ENCODE measurements at regions not wholly inside any gene's neighbourhood (a gene's known extent, or its start where the extent isn't known, plus 50 kb on each side); places are given as distances from the start of the nearest gene placed in this dataset.
"Not testable (repeated sequence)": the region's sequence is repeated elsewhere in the genome, so short reads cannot be mapped to it uniquely, and the experiment has no call there.

GRCh38 chr22:45061332-45061731, 51.5 kb upstream of the PHF21B start:
- DNase-seq (ENCODE audit: low spot score): no peak

- DNase-seq (ENCODE audit: low spot score): no peak
Observed at GRCh38 chr22:45064313-45065278, 54.8 kb upstream of the PHF21B start.

GRCh38 chr22:45065726-45066125, 55.9 kb upstream of the PHF21B start:
- no peak for DNase-seq (ENCODE audit: low spot score)

GRCh38 chr22:45067731-45068130, 57.9 kb upstream of the PHF21B start:
- DNase-seq (ENCODE audit: low spot score): no peak

DNA sequence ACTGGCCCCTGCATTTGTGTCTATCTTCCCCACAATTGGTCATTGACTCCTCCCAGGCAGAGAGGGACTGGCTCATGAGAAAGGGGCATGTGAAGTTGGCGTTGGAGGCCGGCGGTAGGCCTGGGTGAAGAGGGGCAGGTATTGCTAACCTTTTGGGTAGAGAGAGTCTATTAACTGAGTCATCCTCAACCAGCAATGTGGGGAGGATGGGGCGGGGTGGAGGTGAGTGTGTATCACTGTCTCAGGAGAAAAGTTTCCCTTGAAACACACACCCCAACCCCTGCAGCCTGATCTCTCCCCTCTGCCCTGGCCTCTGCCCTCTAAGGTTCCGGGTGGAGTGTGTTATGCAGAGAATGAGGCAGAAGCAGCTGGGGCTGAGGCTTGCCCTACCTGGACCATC, 60.1 kb upstream of the PHF21B start:
- DNase-seq (ENCODE audit: low spot score): no peak

DNA sequence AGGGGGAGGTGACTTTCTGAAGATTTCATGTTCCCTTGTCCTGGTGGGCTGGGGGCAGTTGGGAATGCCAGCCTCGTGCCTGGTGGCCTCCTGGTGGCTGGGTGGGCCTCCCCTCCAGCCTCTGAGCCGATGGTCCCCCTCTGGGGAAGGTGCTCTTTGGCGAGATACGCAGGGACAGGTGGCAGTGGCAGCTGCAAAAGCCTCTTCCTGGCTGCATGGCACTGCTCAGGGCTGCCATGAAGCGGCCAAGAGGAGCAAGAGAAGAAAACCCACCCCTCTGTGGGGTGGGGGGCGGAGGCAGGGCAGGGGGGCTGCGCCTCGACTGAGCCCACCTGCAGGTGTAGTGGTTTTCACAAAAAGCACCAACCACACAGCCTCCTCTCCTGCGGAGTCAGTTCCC, 61.8 kb upstream of the PHF21B start:
- DNase-seq (ENCODE audit: low spot score): no peak

DNA sequence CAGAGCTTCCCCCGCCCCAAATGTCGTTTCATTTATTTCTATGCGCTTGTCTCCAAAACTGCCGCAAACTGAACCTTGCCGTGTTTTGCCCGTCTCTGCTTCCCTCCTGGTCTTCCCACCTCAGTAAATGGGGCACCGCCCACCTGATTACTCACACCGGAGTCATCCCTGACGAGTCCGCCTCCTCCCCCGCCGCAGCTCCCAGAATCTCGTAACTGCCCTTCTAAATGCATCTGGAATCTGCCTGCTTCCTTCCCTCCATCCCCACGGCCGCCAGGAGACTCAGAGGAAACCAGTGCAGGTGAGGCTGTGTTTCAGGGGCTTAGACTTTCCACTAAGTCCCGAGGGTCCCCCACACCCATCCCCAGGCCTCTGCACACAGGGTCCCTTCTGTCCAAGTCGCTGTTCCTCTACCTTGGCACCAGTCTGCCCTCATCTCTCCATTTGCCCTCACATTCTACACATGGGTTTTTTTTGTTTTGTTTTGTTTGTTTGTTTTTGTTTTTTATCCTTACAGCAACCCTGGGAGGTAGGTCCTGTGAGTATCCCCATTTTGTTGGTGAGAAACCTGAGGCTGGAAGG, 62.6 kb upstream of the PHF21B start:
- no peak for DNase-seq (ENCODE audit: low spot score)

GRCh38 chr22:45073064-45073463, 63.3 kb upstream of the PHF21B start:
- DNase-seq (ENCODE audit: low spot score): no peak

DNA sequence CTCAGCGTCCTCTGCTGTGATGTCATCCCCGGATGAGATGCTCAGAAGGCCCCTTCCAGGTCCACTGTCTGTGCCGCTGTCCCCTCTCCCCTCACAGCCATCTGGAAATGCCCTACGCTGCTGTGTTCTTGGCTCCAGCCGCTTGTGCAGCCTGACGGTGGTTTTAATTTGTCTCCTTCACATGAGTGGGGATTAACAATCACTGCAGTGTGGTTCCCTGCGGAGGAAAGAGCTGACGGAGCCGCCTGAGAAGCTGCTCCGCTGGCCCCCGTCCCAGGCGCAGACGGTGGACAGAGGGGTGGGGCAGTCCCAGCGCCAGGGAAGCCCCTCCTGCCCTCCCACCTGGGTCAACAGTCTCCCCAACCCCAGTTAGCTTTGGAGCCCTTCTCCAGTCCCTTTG, 67.5 kb upstream of the PHF21B start:
- no peak for DNase-seq (ENCODE audit: low spot score)

- DNase-seq (ENCODE audit: low spot score): no peak
Observed at GRCh38 chr22:45077826-45078334, 68.1 kb upstream of the PHF21B start.

- no peak for DNase-seq (ENCODE audit: low spot score)
Observed at GRCh38 chr22:45082795-45083194, 73.0 kb upstream of the PHF21B start.

DNA sequence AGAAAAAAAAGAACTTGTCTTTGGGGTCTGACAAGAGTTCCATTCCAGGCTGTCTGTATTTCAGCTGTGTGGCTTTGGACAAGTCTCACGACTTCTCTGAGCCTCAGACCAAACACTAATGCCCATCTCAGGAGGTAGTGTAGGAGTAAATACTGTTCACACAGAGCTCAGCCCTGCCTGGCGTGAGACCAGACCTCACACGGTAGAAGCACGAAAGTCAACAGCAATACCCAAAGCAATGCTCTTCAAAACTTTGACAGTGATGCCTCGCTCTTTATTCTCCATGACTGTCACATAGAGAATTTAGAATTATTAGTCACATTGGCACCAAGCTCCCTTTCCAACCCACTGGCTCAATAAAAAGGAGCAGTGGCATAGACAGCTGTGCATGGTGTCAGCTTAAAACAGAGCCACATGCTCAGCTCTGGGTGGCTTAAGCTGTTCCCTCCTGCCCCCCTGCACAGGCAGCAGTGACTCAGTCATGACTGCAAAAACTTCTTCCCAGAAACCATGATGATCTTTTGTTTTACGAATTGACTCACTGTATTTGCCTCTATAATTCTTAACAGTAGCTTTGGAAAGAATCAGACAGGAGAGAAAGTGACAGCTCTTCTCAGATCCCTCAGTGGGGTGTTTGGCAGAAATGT, 74.0 kb upstream of the PHF21B start:
- no peak for DNase-seq (ENCODE audit: low spot score)

GRCh38 chr22:45084400-45084920, 74.7 kb upstream of the PHF21B start:
- DNase-seq (ENCODE audit: low spot score): no peak

DNA sequence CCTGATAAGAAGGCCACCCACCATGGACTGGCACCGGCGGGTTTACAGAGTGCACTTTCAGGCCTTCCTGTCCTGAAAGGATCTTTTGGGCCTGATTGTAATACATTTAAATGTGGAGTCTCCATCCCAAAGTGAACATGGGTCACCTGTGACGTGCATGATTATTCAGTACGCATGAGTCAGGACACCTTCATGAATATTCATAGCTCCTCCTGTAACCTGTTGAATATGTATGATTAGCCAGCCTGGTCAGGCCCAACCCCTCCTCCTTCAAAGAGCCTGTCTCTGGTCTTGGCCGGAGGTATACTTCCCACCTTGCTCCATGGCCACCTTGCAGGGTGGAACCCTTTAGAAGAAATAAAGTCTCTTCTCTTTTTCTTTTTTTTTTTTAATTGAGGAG, 75.9 kb upstream of the NUP50 start:
- no peak for DNase-seq (ENCODE audit: low spot score)

DNA sequence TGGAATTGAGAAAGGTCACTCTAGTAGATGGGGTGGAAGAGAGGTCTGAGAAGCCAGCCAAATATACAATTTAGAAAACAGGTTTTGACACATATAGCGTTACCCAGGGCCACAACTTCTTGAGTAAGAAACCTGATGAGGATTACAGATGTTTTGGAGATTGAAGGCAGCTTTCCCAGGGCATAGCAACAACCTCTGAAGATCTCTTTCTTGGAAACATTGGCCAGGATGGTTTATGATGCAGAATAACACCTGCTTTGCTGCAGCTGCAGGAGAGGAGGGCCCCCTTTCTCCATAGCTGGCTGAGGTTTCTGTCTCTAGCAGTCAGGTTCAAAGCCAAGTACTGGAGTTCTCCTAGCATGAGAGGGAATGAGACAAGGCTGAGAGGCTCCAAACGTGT, 75.1 kb upstream of the NUP50 start:
- no peak for DNase-seq (ENCODE audit: low spot score)

- DNase-seq (ENCODE audit: low spot score): no peak
Observed at GRCh38 chr22:45090497-45090910, 73.2 kb upstream of the NUP50 start.

- no peak for DNase-seq (ENCODE audit: low spot score)
Observed at GRCh38 chr22:45091254-45091854, 72.4 kb upstream of the NUP50 start.

DNA sequence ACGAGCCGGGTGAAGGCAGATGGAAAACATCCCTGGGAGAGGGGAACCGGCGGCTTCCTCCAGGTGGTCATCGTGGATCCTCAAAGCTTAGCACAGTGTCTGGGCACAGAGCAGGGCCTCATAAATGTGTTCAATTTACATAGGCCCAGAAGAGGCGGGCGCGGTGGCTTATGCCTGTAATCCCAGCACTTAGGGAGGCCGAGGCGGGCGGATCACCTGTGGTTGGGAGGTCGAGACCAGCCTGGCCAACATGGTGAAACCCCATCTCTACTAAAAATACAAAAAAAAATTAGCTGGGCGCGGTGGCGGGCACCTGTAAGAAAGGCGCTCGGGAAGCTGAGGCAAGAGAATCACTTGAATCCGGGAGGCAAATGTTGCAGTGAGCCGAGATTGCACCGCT, 71.8 kb upstream of the NUP50 start:
- DNase-seq (ENCODE audit: low spot score): not testable (repeated sequence)

DNA sequence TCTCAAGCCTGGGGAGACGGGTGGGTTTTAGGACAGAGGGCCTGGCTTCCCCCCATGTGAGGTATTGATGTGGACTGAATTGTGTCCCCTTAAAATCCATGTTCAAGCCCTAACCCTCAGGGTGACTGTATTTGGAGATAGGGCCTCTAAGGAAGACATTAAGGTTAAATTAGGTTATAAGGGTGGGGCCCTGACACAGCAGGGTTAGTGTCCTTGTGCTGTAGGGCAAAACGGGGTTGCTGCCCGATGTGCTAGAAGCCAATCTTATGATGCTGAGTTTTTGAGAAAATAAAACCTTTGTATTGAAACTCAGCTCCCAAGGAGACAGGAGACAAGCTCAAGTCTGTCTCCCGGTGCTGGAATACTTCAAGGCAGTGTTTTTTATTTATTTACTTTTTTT, 71.1 kb upstream of the NUP50 start:
- no peak for DNase-seq (ENCODE audit: low spot score)

DNA sequence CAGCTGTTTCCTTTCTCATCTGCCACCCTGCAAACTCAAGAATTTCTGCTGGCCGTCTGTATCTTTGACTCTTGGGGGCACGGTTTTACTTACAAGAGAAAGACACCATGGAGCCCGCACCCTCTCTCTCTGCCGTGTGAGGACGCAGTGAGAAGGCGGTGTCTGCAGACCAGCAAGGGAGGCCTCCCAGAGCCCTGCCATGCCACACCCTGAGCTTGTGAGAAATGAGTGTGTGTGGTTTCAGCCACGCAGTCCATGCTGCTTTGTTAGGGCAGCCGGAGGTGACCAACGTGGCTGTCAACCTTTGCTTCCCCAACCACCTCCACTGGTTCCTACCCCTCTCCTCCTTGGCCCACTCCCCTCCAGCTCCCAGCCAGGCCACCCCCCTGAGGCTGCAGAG, 70.1 kb upstream of the NUP50 start:
- no peak for DNase-seq (ENCODE audit: low spot score)

- no peak for DNase-seq (ENCODE audit: low spot score)
Observed at GRCh38 chr22:45094081-45094720, 69.5 kb upstream of the NUP50 start.
